ENCODE measurements at regions not wholly inside any gene's neighbourhood (a gene's known extent, or its start where the extent isn't known, plus 50 kb on each side); places are given as distances from the start of the nearest gene placed in this dataset.

- Histone ChIP-seq H3K27ac (ENCODE audit: low read depth, low read length, poor library complexity, severe bottlenecking) (no peak overlapping the region), H3K36me3 (ENCODE audit: insufficient read depth, low read length) (no peaks in the 10 kb centered on the region), H3F3A (ENCODE audit: insufficient read depth, low read length) (no peaks in the 10 kb centered on the region), H3K27me3 (ENCODE audit: insufficient read depth, low read length) (no peaks in the 10 kb centered on the region), H3K9ac (ENCODE audit: low read length) (no peak overlapping the region), H3K4me1 (ENCODE audit: insufficient read depth, low read length, severe bottlenecking) (no peaks in the 10 kb centered on the region), H4K20me1 (ENCODE audit: insufficient read depth, low read length) (no peaks in the 10 kb centered on the region), H3K4me2 (ENCODE audit: low read length) (no peak overlapping the region), H3K9me3 (ENCODE audit: low read length) (no peaks in the 10 kb centered on the region), H3K9me2 (ENCODE audit: low read depth, low read length) (no peaks in the 10 kb centered on the region), H3K79me2 (ENCODE audit: insufficient read depth, low read length) (no peaks in the 10 kb centered on the region), H3K4me3 (ENCODE audit: low read depth, low read length, poor library complexity, severe bottlenecking) (no peak overlapping the region), H2AFZ (ENCODE audit: low read length) (no peak overlapping the region)
- TF ChIP-seq EZH2 (IDR thresholded peaks at IDR 0.05; ENCODE audit: borderline replicate concordance, low read length) (no peak), CTCF (IDR thresholded peaks at IDR 0.05; ENCODE audit: low read length) (no peak)
These were observed 161.2 kb downstream of the PLPP3 start for GRCh38 chr1:56418151-56418631.

GRCh38 chr1:56417646-56418045 is 161.7 kb downstream of the PLPP3 start:
- TF ChIP-seq EZH2 (IDR thresholded peaks at IDR 0.05; ENCODE audit: borderline replicate concordance, low read length): no peak
- no peak for TF ChIP-seq CTCF (IDR thresholded peaks at IDR 0.05; ENCODE audit: low read length)
- Histone ChIP-seq H2AFZ (ENCODE audit: low read length) (no peak overlapping the region), H3F3A (ENCODE audit: insufficient read depth, low read length) (no peaks in the 10 kb centered on the region), H3K9ac (ENCODE audit: low read length) (no peak overlapping the region), H3K9me2 (ENCODE audit: low read depth, low read length) (no peaks in the 10 kb centered on the region), H3K27ac (ENCODE audit: low read depth, low read length, poor library complexity, severe bottlenecking) (no peak overlapping the region), H3K4me1 (ENCODE audit: insufficient read depth, low read length, severe bottlenecking) (no peaks in the 10 kb centered on the region), H3K4me3 (ENCODE audit: low read depth, low read length, poor library complexity, severe bottlenecking) (no peak overlapping the region), H3K27me3 (ENCODE audit: insufficient read depth, low read length) (no peaks in the 10 kb centered on the region), H3K79me2 (ENCODE audit: insufficient read depth, low read length) (no peaks in the 10 kb centered on the region), H3K9me3 (ENCODE audit: low read length) (no peaks in the 10 kb centered on the region), H3K36me3 (ENCODE audit: insufficient read depth, low read length) (no peaks in the 10 kb centered on the region), H3K4me2 (ENCODE audit: low read length) (no peak overlapping the region), H4K20me1 (ENCODE audit: insufficient read depth, low read length) (no peaks in the 10 kb centered on the region)

GRCh38 chr1:56416495-56416894 is 162.9 kb downstream of the PLPP3 start:
- Histone ChIP-seq H2AFZ (ENCODE audit: low read length) (no peak overlapping the region), H3K27ac (ENCODE audit: low read depth, low read length, poor library complexity, severe bottlenecking) (no peak overlapping the region), H3K9ac (ENCODE audit: low read length) (no peak overlapping the region), H3K9me3 (ENCODE audit: low read length) (no peaks in the 10 kb centered on the region), H3K27me3 (ENCODE audit: insufficient read depth, low read length) (no peaks in the 10 kb centered on the region), H3K79me2 (ENCODE audit: insufficient read depth, low read length) (no peaks in the 10 kb centered on the region), H3K9me2 (ENCODE audit: low read depth, low read length) (no peaks in the 10 kb centered on the region), H3K4me3 (ENCODE audit: low read depth, low read length, poor library complexity, severe bottlenecking) (no peak overlapping the region), H4K20me1 (ENCODE audit: insufficient read depth, low read length) (no peaks in the 10 kb centered on the region), H3K36me3 (ENCODE audit: insufficient read depth, low read length) (no peaks in the 10 kb centered on the region), H3K4me1 (ENCODE audit: insufficient read depth, low read length, severe bottlenecking) (no peaks in the 10 kb centered on the region), H3F3A (ENCODE audit: insufficient read depth, low read length) (no peaks in the 10 kb centered on the region), H3K4me2 (ENCODE audit: low read length) (no peak overlapping the region)
- TF ChIP-seq EZH2 (IDR thresholded peaks at IDR 0.05; ENCODE audit: borderline replicate concordance, low read length) (no peak), CTCF (IDR thresholded peaks at IDR 0.05; ENCODE audit: low read length) (no peak)
